DMS53 (cell line): ENCODE measurements at regions not wholly inside any gene's neighbourhood (a gene's known extent, or its start where the extent isn't known, plus 50 kb on each side); places are given as distances from the start of the nearest gene placed in this dataset.
A peak's percentile ranks its signal among the peaks of the same experiment; 100 is the strongest.

Experiments used
- DNase-seq: peaks from one replicate; lab custom pipeline; 2025; lab: John Stamatoyannopoulos, UW

DNA sequence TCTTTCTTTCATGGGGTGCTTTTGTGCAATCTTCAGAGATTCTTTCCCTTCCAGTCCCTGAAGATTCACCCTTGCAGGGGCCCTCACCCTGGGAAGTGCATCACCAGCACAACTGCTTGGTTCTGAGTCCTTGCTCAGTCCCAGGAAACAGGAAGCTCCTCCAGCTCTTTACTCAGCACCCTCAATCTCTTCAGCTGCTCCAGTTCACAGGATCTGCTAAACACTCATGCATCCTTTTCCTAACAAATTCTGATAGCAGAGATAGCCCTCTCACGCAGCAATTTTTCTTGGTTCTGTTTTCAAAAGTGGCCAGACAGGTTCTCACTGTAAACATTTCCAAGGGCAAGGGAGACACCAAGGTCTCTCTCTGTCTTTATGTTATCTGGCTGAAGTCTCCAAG lies 823.1 kb downstream of the LIG4 start:
- peak; percentile 38 for DNase-seq

GRCh38 chr13:107387525-107387924 lies 819.6 kb upstream of the ARGLU1 start:
- DNase-seq, result no peak

- no peak for DNase-seq
Observed at GRCh38 chr13:107379407-107380155, 811.6 kb upstream of the ARGLU1 start.

DNA sequence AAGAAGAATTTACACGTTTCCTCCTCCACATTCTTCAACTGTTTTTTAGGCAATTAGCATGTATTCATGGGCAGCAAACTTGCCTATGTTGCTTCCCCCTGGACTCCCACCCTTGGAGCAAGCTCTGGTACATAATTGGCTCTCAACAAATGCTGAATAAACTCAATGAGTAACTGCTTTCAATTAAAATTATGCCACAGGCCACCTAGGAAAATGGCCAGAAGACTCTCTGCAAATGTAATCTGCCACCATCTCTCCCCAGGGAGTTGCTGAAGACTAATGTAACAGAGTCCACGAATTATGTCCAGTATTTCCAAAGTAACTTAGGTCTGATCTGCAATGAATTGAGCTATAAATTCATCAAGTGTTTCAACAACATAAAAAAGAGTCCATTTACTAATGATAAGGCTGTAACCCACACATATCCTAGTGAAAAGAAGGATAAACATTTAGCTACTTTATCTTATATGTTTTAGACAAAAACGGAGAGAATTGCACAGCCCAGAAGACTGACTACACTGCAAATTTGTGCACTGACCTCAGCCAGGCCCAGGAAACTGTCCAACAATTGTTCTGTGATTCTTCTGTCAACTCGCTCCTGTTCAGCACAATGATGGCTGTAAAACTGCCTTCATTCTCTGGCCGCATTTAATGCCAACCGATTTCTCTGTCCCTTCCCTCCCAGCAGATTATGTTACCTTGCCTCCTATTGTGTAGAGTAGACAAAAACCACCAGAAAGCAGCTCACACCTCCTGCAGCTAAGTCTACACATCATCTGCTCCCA lies 808.6 kb upstream of the ARGLU1 start:
- DNase-seq, result no peak

GRCh38 chr13:107375701-107376340 lies 807.9 kb upstream of the ARGLU1 start:
- DNase-seq, result no peak

GRCh38 chr13:107374038-107374437 lies 806.1 kb upstream of the ARGLU1 start:
- DNase-seq, result no peak

DNA sequence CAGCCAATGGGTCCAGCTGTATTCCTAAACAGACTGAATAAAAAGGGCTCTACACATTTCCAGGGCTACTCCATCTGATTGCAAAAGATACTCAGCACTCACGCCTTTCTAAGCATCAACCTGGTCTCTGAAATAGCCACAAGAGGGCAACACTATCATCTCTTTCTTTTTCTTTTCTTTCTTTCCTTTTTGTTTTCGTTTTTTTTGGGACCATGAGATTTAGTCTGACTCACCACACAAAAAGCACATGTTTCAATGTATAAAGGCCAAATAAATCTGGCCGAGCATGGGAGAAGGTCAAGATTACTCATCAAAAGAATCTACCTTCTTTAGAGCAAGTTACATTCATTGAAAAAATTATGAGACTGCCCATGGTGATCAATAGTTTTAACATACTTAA lies 805.6 kb upstream of the ARGLU1 start:
- DNase-seq, result peak; percentile 54

GRCh38 chr13:107370015-107370785 lies 802.3 kb upstream of the ARGLU1 start:
- DNase-seq, result no peak

DNA sequence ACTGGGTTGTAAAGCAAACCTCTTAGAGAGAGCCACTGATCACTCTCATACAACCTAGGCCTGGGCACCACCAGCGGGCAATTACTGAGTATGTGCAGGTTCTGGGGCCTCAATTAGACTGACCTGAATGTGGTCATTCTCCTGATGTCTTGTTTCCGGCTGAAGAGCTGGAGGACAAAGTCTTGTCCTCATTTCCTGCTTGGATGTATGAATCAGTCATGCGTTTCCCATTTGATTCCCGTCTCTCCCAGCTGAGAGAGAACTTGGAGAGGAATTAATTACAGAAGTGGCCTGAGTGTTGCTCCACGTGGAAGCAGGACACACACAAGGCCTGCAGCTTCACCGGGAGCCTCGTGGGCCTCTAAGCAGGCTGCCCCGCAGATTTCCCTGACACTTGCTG lies 799.3 kb upstream of the ARGLU1 start:
- no peak for DNase-seq

DNA sequence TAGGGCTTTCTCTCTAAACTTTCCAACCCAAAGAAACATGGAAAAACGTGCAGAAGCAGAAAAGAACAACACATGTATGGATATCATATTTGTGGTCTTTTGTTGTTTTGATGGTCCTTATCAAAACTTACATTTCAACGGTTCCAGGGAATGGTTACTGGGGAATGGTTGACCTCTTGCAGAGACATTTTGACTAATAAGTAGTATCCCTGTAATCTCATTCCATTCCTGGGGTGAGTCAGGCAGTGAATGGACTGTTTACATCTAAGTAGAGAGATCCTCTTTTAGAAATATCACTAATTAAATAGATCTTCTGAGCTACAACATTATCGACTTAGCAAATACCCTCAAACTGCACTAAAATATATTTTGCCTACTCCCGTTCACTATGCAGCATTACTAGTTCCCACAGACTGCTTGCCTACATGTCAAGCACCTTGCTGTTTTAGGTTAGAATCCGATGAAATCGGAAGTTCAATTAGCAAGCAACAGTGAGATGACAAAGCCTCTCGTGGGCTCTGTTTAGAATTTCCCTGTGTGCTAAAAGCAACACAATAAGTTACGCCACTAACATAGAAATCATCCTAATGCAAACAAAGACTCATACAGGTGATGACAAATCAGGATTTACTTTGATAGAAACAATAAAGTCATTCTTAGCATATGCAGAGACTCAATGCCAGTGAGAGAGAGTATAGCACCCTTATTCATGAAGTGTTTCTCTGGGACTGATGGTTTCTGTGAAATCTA lies 797.7 kb upstream of the ARGLU1 start:
- DNase-seq, result no peak

DNA sequence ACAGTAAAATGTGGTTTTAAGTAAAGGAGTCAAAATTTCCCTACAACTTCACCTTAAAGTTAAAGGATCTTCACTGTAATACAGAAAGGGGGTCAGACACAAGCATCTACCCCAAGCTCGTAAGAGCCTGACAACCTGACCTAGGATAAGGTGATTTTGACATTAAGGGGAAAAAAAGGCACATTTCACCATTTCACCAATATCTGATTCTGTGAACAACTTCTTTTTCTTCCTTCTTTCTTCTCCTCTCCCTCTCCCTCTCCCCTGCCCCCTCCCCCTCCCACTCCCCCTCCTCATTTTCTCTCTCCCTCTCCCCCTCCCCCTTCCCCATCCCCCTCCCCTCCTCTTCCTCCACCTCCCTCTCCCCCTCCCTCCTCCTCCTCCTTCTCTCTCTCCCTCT lies 796.7 kb upstream of the ARGLU1 start:
- no peak for DNase-seq

DNA sequence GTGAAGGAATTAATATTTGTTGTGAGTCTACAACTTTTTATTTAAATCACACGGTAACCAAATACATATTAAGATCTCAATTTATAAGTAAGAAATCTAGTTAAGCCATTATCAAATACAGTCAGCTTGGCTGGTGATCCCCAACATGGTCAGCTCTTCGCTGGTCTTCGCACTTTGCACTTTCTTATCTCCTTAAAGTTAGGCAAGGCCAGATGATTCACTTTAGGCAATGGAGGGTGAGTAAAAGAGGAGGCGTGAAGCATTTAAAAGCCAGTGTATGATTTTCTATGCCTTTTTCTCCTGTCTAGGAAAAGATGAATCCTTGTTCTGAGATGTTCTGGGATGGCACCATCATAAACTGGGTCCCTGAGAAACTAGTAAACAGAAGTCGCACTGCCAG lies 793.7 kb upstream of the ARGLU1 start:
- DNase-seq, result no peak

- no peak for DNase-seq
Observed at GRCh38 chr13:107360010-107360409, 792.1 kb upstream of the ARGLU1 start.

- no peak for DNase-seq
Observed at GRCh38 chr13:107358866-107359265, 790.9 kb upstream of the ARGLU1 start.

DNA sequence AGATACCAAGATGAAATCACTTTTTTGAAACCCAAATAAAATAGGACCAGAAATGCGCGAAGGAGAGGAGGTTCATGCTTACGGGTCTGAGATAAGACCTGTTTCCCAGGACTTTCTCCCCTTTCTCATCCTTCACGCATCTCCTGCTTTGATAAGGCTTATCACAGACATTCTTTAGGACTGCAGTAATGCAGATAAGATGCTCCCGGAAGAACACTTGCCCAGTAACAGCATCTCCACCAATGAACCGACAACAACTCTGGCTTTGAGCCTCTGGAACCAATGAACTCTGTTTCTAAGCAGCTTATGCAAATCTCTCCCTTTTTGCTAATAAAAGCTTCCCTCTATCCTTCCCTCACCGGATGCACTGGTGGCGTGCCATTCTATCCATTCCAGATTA lies 783.4 kb upstream of the ARGLU1 start:
- DNase-seq, result no peak

DNA sequence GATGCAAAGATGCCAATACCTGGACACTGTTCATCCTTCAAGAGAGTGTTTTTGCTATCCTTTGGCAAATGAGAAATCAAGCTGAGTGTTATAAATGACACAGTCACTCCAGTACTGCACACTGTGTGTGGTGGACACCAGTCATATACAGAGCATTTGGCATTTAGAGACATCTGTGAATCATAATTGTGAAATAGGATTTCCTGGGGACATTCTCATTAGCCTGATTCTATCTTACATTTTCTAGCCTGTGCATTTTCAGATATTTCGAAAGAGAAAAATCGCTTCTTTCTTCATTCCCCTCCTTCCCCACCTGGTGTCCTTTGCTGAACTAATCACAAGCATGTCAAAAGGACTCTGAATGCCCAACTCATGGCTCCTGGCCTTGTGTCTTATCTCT lies 781.0 kb upstream of the ARGLU1 start:
- DNase-seq, result no peak

DNA sequence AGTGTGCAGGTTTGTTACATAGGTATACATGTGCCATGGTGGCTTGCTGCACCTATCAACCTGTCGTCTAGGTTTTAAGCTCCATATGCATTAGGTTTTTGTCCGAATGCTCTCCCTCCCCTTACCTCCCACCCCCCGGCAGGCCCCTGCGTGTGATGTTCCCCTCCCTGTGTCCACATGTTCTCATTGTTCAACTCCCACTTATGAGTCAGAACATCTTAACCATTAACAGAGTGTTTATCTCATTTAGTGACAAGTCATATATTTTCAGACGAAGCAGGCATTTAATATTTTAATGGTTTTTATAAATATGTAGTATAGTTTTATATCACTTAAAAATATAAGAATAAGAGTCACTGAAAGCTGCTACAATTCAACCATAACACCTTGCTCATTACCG lies 780.5 kb upstream of the ARGLU1 start:
- peak; percentile 52 for DNase-seq

DNA sequence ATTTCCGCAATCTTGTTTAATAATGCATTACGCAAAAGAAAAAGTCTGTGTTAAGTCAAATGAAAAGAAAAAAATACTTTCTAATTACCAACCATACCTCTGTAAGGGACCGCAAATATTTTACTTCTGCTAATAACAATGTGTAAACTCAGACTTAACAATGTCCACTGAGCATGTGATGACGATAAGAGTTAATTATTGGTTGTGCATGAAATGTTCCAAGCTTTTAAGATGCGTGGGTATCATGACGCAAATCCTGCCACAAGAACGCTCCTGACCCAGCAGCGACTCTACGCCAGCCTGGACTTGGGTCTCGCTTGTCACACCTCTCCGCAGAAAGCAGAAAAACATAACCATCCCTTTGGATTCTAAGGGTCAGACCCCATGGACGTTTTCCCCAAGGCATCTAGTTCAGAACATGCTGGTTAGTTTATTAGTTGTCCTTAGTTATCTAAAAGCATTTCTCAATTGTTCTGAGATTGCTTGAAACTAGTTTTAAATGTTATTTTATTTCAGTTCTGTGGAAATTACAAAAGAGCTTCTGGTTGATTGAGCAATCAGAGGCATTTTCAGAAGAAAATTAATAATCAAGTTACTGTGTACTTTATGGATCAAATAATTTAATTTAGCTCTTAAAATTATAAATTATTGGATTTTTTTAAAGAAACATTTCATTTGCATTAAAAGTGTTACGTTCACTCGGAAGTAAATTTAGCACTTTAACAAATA lies 779.9 kb upstream of the ARGLU1 start:
- DNase-seq, result no peak

DNA sequence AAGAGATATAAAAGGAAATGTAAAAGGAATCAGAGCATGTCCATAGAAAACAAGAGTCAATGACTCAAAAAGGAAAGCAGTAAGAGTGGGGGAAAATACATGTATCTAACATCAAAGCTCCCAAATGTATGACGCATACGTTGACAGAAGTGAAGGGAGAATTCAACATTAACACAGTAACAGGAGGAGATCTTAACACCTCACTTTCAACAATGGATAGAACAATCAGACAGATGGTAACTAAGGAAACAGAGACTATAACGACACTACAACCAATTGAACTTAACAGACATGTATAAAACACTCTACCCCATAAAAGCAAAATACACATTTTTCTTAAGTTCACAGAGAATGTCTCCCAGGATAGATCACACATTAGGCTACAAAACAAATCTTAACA lies 774.8 kb upstream of the ARGLU1 start:
- DNase-seq, result peak; percentile 73

GRCh38 chr13:107339209-107339608 lies 771.3 kb upstream of the ARGLU1 start:
- DNase-seq, result no peak

GRCh38 chr13:107332188-107332587 lies 764.3 kb upstream of the ARGLU1 start:
- DNase-seq, result peak; percentile 17
